ENCODE measurements at regions not wholly inside any gene's neighbourhood (a gene's known extent, or its start where the extent isn't known, plus 50 kb on each side); places are given as distances from the start of the nearest gene placed in this dataset.

GRCh38 chr6:15894973-15895725, 232.3 kb upstream of the DTNBP1 start (continued):
- TF ChIP-seq BCL3 (IDR thresholded peaks at IDR 0.05; ENCODE audit: borderline replicate concordance, insufficient read depth, low read depth, low read length, poor library complexity, severe bottlenecking) (no peak), CHD2 (IDR thresholded peaks at IDR 0.05; ENCODE audit: borderline replicate concordance, low read depth, low read length) (no peak), FOXK2 (IDR thresholded peaks at IDR 0.05) (no peak), SRF (IDR thresholded peaks at IDR 0.05; ENCODE audit: low read depth in 2 of 2, low read length in 2 of 2) (no peak), E4F1 (IDR thresholded peaks at IDR 0.05; ENCODE audit: borderline replicate concordance, partially characterized antibody) (no peak), BHLHE40 (IDR thresholded peaks at IDR 0.05; ENCODE audit: borderline replicate concordance in 1 of 2, low read depth in 2 of 2, low read length in 1 of 2) (no peak), CHD1 (IDR thresholded peaks at IDR 0.05; ENCODE audit: low read depth, low read length) (no peak), KAT2A (conservative IDR thresholded peaks at IDR 0.05; ENCODE audit: control insufficient read depth, low read depth, low read length) (no peak), NR2C1 (IDR thresholded peaks at IDR 0.05) (no peak)
- TF ChIP-seq, protein P1, sequence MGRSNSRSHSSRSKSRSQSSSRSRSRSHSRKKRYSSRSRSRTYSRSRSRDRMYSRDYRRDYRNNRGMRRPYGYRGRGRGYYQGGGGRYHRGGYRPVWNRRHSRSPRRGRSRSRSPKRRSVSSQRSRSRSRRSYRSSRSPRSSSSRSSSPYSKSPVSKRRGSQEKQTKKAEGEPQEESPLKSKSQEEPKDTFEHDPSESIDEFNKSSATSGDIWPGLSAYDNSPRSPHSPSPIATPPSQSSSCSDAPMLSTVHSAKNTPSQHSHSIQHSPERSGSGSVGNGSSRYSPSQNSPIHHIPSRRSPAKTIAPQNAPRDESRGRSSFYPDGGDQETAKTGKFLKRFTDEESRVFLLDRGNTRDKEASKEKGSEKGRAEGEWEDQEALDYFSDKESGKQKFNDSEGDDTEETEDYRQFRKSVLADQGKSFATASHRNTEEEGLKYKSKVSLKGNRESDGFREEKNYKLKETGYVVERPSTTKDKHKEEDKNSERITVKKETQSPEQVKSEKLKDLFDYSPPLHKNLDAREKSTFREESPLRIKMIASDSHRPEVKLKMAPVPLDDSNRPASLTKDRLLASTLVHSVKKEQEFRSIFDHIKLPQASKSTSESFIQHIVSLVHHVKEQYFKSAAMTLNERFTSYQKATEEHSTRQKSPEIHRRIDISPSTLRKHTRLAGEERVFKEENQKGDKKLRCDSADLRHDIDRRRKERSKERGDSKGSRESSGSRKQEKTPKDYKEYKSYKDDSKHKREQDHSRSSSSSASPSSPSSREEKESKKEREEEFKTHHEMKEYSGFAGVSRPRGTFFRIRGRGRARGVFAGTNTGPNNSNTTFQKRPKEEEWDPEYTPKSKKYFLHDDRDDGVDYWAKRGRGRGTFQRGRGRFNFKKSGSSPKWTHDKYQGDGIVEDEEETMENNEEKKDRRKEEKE (IDR thresholded peaks at IDR 0.05), result no peak

Data from GM12878 (cell line).